IMR-90 (cell line): ENCODE measurements at regions not wholly inside any gene's neighbourhood (a gene's known extent, or its start where the extent isn't known, plus 50 kb on each side); places are given as distances from the start of the nearest gene placed in this dataset.

Source experiments
- ATAC-seq: fragments of 200-7000 bp; cut with Tn5 transposase; 2 replicates; pipeline ENCODE4 v1.9.1; 2020; ENCODE audit warnings: low read depth, mild to moderate bottlenecking, moderate library complexity
- BruUV-seq: library from RNA; stranded (reverse); fragments of 400-500 nt; replicated peaks from 2 replicates; lab custom pipeline; 2021; lab: Mats Ljungman, UMichigan
- CTCF ChIA-PET: fragments of 300-600 bp; formaldehyde crosslinking; extraction: SDS; loops from one replicate; lab custom pipeline; 2021; ENCODE audit warnings: antibody characterized with exemption; lab: Yijun Ruan, JAX
- POLR2A ChIA-PET: fragments of 300-600 bp; sonication (Branson Sonifier 250); formaldehyde crosslinking; loops from one replicate; lab custom pipeline; 2022; ENCODE audit warnings: antibody characterized with exemption; ENCODE audit not compliant: unreplicated experiment; lab: Charles Lee
- DNase-seq: peaks from one replicate; pipeline ENCODE4 v3.0.0; 2013
- H2AFZ ChIP-seq: replicated peaks from 2 replicates; pipeline ENCODE3; 2013; ENCODE audit warnings: low read length, mild to moderate bottlenecking; ENCODE audit not compliant: poor library complexity
- H2AK5ac ChIP-seq: 2 replicates; pipeline ENCODE4 v1.6.1; 2013; ENCODE audit warnings: low read depth, low read length, inconsistent platforms
- H2AK9ac ChIP-seq: replicated peaks from 2 replicates; pipeline ENCODE3; 2013; ENCODE audit warnings: mild to moderate bottlenecking, low read depth, low read length, moderate library complexity; ENCODE audit not compliant: poor library complexity
- H2BK120ac ChIP-seq: 2 replicates; pipeline ENCODE4 v1.6.1; 2013; ENCODE audit warnings: low read depth, low read length, inconsistent platforms
- H2BK15ac ChIP-seq: 3 replicates; pipeline ENCODE4 v1.6.1; 2013; ENCODE audit warnings: low read depth, low read length, inconsistent platforms
- H2BK20ac ChIP-seq: 2 replicates; pipeline ENCODE4 v1.6.1; 2013; ENCODE audit warnings: low read depth, mild to moderate bottlenecking, inconsistent platforms, low read length, moderate library complexity
- H2BK5ac ChIP-seq: 2 replicates; pipeline ENCODE4 v1.6.1; 2013; ENCODE audit warnings: mild to moderate bottlenecking, low read depth, low read length, inconsistent platforms; ENCODE audit not compliant: poor library complexity, severe bottlenecking
- H3K14ac ChIP-seq: replicated peaks from 2 replicates; pipeline ENCODE4 v1.6.1; 2013; ENCODE audit warnings: low read depth, low read length, inconsistent platforms
- H3K18ac ChIP-seq: 2 replicates; pipeline ENCODE4 v1.6.1; 2013; ENCODE audit warnings: low read depth, low read length, control low read depth
- H3K23ac ChIP-seq: 2 replicates; pipeline ENCODE4 v1.6.1; 2013; ENCODE audit warnings: low read depth, low read length, inconsistent platforms
- H3K27ac ChIP-seq: 2 replicates; pipeline ENCODE4 v1.5.1; 2013; ENCODE audit warnings: mild to moderate bottlenecking, control low read depth, low read length; ENCODE audit not compliant: insufficient read depth
- H3K27me3 ChIP-seq: 2 replicates; pipeline ENCODE4 v1.6.1; 2013; ENCODE audit warnings: low read length; ENCODE audit not compliant: control insufficient read depth, insufficient read depth
- H3K36me3 ChIP-seq: 2 replicates; pipeline ENCODE4 v1.6.1; 2013; ENCODE audit warnings: low read length, mixed read lengths; ENCODE audit not compliant: control insufficient read depth, insufficient read depth
- H3K4ac ChIP-seq: 2 replicates; pipeline ENCODE4 v1.6.1; 2013; ENCODE audit warnings: low read depth, low read length, inconsistent platforms
- H3K4me1 ChIP-seq: 2 replicates; pipeline ENCODE4 v1.6.1; 2013; ENCODE audit warnings: low read length, mixed read lengths; ENCODE audit not compliant: control insufficient read depth, insufficient read depth
- H3K4me2 ChIP-seq: 2 replicates; pipeline ENCODE4 v1.6.1; 2013; ENCODE audit warnings: low read depth, mild to moderate bottlenecking, control low read depth, low read length, moderate library complexity
- H3K4me3 ChIP-seq: 2 replicates; pipeline ENCODE4 v1.5.1; 2013; ENCODE audit warnings: low read depth, mild to moderate bottlenecking, control low read depth, low read length, moderate library complexity; ENCODE audit not compliant: insufficient read depth
- H3K56ac ChIP-seq: 2 replicates; pipeline ENCODE4 v1.6.1; 2013; ENCODE audit warnings: low read length, inconsistent platforms; ENCODE audit not compliant: insufficient read depth; ENCODE audit errors: extremely low read depth
- H3K79me1 ChIP-seq, 2 experiments: 2 replicates each; pipeline ENCODE4 v1.6.1; 2013; ENCODE audit warnings: low read length in 2 of 2, inconsistent platforms in 1 of 2, low read depth in 1 of 2
- H3K9ac ChIP-seq: 2 replicates; pipeline ENCODE4 v1.6.1; 2013; ENCODE audit warnings: low read depth, low read length, control low read depth
- H3K9me1 ChIP-seq: 2 replicates; pipeline ENCODE4 v1.6.1; 2013; ENCODE audit warnings: low read length, inconsistent platforms; ENCODE audit not compliant: insufficient read depth
- H3K9me3 ChIP-seq: 2 replicates; pipeline ENCODE4 v1.6.1; 2013; ENCODE audit warnings: low read length; ENCODE audit not compliant: control insufficient read depth, insufficient read depth
- H4K20me1 ChIP-seq: 2 replicates; pipeline ENCODE4 v1.6.1; 2013; ENCODE audit warnings: low read length, inconsistent platforms; ENCODE audit not compliant: insufficient read depth
- H4K5ac ChIP-seq: 2 replicates; pipeline ENCODE4 v1.6.1; 2013; ENCODE audit warnings: mild to moderate bottlenecking, low read depth, low read length, control low read depth
- H4K8ac ChIP-seq, 2 experiments: 2 replicates each; pipeline ENCODE4 v1.6.1; 2013; ENCODE audit warnings: low read depth in 2 of 2, low read length in 2 of 2, control low read depth in 1 of 2, inconsistent platforms in 1 of 2
- H4K91ac ChIP-seq: 2 replicates; pipeline ENCODE4 v1.6.1; 2013; ENCODE audit warnings: low read depth, low read length, inconsistent platforms; ENCODE audit not compliant: insufficient read depth
- CHD1 ChIP-seq: IDR thresholded peaks from 2 replicates; pipeline ENCODE4 v1.6.1; 2012; ENCODE audit warnings: low read depth, low read length, improper control_type of control experiment
- MAFK ChIP-seq: IDR thresholded peaks from 2 replicates; pipeline ENCODE4 v1.6.1; 2012; ENCODE audit warnings: low read depth, low read length, improper control_type of control experiment
- dilution Hi-C: fragments of 300-500 bp; cut with HindIII; formaldehyde crosslinking; loops from one replicate; pipeline ENCODE4 v1.14.3; 2018; ENCODE audit warnings: low sequenced_read_pairs; ENCODE audit not compliant: unreplicated experiment
- in situ Hi-C: fragments of 300-500 bp; cut with MboI; formaldehyde crosslinking; loops from 3 replicates; pipeline ENCODE4 v1.14.3; 2019; ENCODE audit warnings: low sequenced_read_pairs, inconsistent platforms, mixed read lengths
- intact Hi-C: fragments of 100-400 bp; cut with micrococcal nuclease; formaldehyde crosslinking; loops from 2 replicates; pipeline ENCODE4 v1.10.0; 2022

- in situ Hi-C loops (no loop called here), dilution Hi-C loops (no loop called here), intact Hi-C loops (no loop called here)
- Histone ChIP-seq H3K14ac (no peak overlapping the region), H3K9me1 (no peaks in the 10 kb centered on the region), H2AFZ (no peak overlapping the region), H4K5ac (no peak overlapping the region), H3K9me3 (no peaks in the 10 kb centered on the region), H2AK5ac (no peak overlapping the region), H3K4me1 (no peaks in the 10 kb centered on the region), H2BK20ac (no peak overlapping the region), H3K36me3 (no peaks in the 10 kb centered on the region), H4K91ac (no peak overlapping the region), H3K27ac (no peak overlapping the region), H2BK15ac (no peak overlapping the region), H3K56ac (no peak overlapping the region), H3K79me1 (no peaks in the 10 kb centered on the region), H3K18ac (no peak overlapping the region), H2BK120ac (no peak overlapping the region), H2BK5ac (no peak overlapping the region), H3K23ac (no peak overlapping the region), H3K9ac (no peak overlapping the region), H4K8ac (no peak overlapping the region), H3K4me3 (no peak overlapping the region), H3K4ac (no peak overlapping the region), H3K27me3 (no peaks in the 10 kb centered on the region), H4K20me1 (no peaks in the 10 kb centered on the region), H3K4me2 (no peak overlapping the region), H2AK9ac (no peak overlapping the region)
- BruUV-seq: no TSS peak
- peak; percentile 86 for TF ChIP-seq MAFK
- TF ChIP-seq CHD1: no peak
- CTCF ChIA-PET: no interaction called here
- ATAC-seq: no peak
- POLR2A ChIA-PET: no interaction called here
- DNase-seq: no peak
These were observed 632.8 kb downstream of the IGSF11 start for GRCh38 chr3:118401887-118402286.
